Endodermal cell (in vitro differentiated cells): ENCODE measurements at regions not wholly inside any gene's neighbourhood (a gene's known extent, or its start where the extent isn't known, plus 50 kb on each side); places are given as distances from the start of the nearest gene placed in this dataset.

ENCODE experiments used
- DNase-seq: peaks from one replicate; pipeline ENCODE4 v3.0.0-alpha.2; 2017
- H3K27ac ChIP-seq: 2 replicates; pipeline ENCODE4 v1.5.1; 2013; ENCODE audit warnings: mild to moderate bottlenecking, low read depth, low read length, moderate library complexity
- H3K27me3 ChIP-seq: 2 replicates; pipeline ENCODE4 v1.6.1; 2013; ENCODE audit warnings: mild to moderate bottlenecking, low read length, moderate library complexity; ENCODE audit not compliant: insufficient read depth, control insufficient read depth, poor library complexity, severe bottlenecking
- H3K36me3 ChIP-seq: 2 replicates; pipeline ENCODE4 v1.7.0; 2013; ENCODE audit warnings: mild to moderate bottlenecking, low read length, moderate library complexity; ENCODE audit not compliant: control insufficient read depth, insufficient read depth
- H3K4me1 ChIP-seq: one replicate; pipeline ENCODE4 v1.7.0; 2013; ENCODE audit warnings: low read length; ENCODE audit not compliant: control insufficient read depth, insufficient read depth
- H3K4me3 ChIP-seq: 2 replicates; pipeline ENCODE4 v1.5.1; 2013; ENCODE audit warnings: mild to moderate bottlenecking, low read length, moderate library complexity
- H3K9ac ChIP-seq: 2 replicates; pipeline ENCODE4 v1.6.1; 2013; ENCODE audit warnings: mild to moderate bottlenecking, low read length, moderate library complexity; ENCODE audit not compliant: poor library complexity, severe bottlenecking; ENCODE audit errors: extremely low read depth
- H3K9me3 ChIP-seq: 2 replicates; pipeline ENCODE4 v1.6.1; 2013; ENCODE audit warnings: mild to moderate bottlenecking, low read length, moderate library complexity; ENCODE audit not compliant: control insufficient read depth
- H3K27ac Mint-ChIP-seq: 2 replicates; pipeline ENCODE4 v1.8.0; 2020; ENCODE audit warnings: mixed read lengths
- H3K27me3 Mint-ChIP-seq: 2 replicates; pipeline ENCODE4 v1.8.0; 2021; ENCODE audit warnings: mild to moderate bottlenecking, mixed read lengths; ENCODE audit not compliant: insufficient read depth
- H3K36me3 Mint-ChIP-seq: 2 replicates; pipeline ENCODE4 v1.8.0; 2020; ENCODE audit warnings: low read depth, mixed read lengths
- H3K4me1 Mint-ChIP-seq: 2 replicates; pipeline ENCODE4 v1.8.0; 2020; ENCODE audit warnings: mixed read lengths
- H3K4me3 Mint-ChIP-seq: 2 replicates; pipeline ENCODE4 v1.8.0; 2020; ENCODE audit warnings: mild to moderate bottlenecking, moderate library complexity, mixed read lengths
- H3K9me3 Mint-ChIP-seq: 2 replicates; pipeline ENCODE4 v1.8.0; 2020; ENCODE audit warnings: mild to moderate bottlenecking, mixed read lengths
- WGBS, 2 experiments: methylation state at CpG; one replicate each; pipeline versions ENCODE4 v1.1.5 to v1.1.7; 2013; ENCODE audit warnings: missing lambda C conversion rate in 2 of 2, mixed read lengths in 1 of 2; ENCODE audit not compliant: insufficient coverage in 1 of 2, insufficient read length in 1 of 2; 5-methylcytosine and 5-hydroxymethylcytosine counted together
- TF ChIP-seq, protein P1 (sequence below): fragments of 200-600 bp; sonication (generic); conservative IDR thresholded peaks from 2 replicates; pipeline ENCODE4 v1.5.0; 2021; ENCODE audit warnings: antibody characterized with exemption, mild to moderate bottlenecking

DNA sequence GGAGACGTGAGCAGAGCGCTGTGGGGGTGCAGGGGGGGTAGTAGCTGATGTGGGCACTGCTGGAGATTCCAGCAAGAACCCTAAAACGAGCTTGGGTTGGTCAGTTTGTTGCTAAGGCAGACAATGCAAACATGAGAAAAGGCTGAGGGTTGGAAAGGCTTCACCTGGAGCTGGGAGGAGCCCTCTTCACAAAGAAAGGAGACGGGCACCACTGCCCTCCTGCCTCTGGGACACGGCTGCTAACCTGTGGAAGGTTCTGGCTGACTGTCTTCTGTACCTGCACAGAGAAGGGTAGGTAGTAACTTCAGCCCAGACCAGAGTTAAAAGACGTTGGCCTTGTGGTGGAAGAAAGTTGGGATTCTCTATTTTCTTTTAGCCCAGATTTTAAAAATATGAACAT lies 108.7 kb downstream of the SUCLA2 start:
- no peaks in the 10 kb centered on the region for H3K27me3 ChIP-seq
- Mint-ChIP-seq H3K27ac (no peak overlapping the region), H3K4me3 (no peak overlapping the region), H3K36me3 (no peaks in the 10 kb centered on the region), H3K4me1 (peaks cover under 1% of the 10 kb centered on the region), H3K27me3 (no peaks in the 10 kb centered on the region), H3K9me3 (no peaks in the 10 kb centered on the region)
- H3K9me3 ChIP-seq = no peaks in the 10 kb centered on the region
- no peak overlapping the region for H3K9ac ChIP-seq
- DNase-seq = no peak
- H3K4me1 ChIP-seq = peaks cover 4% of the 10 kb centered on the region
- TF ChIP-seq, protein P1, sequence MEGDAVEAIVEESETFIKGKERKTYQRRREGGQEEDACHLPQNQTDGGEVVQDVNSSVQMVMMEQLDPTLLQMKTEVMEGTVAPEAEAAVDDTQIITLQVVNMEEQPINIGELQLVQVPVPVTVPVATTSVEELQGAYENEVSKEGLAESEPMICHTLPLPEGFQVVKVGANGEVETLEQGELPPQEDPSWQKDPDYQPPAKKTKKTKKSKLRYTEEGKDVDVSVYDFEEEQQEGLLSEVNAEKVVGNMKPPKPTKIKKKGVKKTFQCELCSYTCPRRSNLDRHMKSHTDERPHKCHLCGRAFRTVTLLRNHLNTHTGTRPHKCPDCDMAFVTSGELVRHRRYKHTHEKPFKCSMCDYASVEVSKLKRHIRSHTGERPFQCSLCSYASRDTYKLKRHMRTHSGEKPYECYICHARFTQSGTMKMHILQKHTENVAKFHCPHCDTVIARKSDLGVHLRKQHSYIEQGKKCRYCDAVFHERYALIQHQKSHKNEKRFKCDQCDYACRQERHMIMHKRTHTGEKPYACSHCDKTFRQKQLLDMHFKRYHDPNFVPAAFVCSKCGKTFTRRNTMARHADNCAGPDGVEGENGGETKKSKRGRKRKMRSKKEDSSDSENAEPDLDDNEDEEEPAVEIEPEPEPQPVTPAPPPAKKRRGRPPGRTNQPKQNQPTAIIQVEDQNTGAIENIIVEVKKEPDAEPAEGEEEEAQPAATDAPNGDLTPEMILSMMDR = no peak
- H3K4me3 ChIP-seq = no peak overlapping the region
- no peak overlapping the region for H3K27ac ChIP-seq
- 90 to 100% methylated on average over 2 to 6 of the region's 6 CpGs for WGBS, 2 experiments
- H3K36me3 ChIP-seq = no peaks in the 10 kb centered on the region

DNA sequence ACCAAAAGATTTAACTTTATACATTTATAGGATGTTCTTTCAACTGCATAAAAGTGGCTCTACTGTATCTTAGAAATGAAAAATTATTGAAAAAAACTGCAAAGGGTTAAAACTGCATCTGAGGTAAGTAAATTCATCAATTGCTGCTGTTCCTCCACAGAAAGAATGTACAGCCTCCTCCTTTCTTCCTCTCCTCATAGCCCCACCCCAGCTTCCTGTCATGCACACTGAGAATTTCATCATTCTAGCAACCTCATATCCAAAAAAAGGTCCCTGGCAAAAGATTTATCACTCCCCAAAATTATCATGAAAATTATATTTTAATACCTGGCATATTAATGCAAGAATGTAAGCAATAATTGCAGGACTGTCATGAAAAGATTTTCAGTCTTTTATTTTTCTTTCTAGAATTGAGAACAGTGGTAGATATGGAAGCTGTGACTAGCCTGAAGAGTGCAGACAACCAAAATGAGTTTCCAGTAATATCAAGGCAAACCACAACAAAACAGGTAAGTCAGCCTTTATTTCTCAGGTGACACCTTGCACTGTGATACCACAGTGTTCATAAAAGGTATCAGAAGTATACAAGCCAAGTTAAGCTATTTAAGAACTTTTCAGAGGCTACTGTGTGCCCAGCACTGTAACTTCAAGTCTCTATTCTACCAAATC lies 110.8 kb downstream of the SUCLA2 start:
- Mint-ChIP-seq H3K4me1 (peaks cover 5% of the 10 kb centered on the region), H3K4me3 (no peak overlapping the region), H3K9me3 (no peaks in the 10 kb centered on the region), H3K36me3 (no peaks in the 10 kb centered on the region), H3K27ac (no peak overlapping the region), H3K27me3 (no peaks in the 10 kb centered on the region)
- H3K27ac ChIP-seq = no peak overlapping the region
- TF ChIP-seq, protein P1 = no peak
- H3K4me1 ChIP-seq = no peaks in the 10 kb centered on the region
- H3K36me3 ChIP-seq = no peaks in the 10 kb centered on the region
- H3K4me3 ChIP-seq = no peak overlapping the region
- no peaks in the 10 kb centered on the region for H3K9me3 ChIP-seq
- H3K27me3 ChIP-seq = no peaks in the 10 kb centered on the region
- no peak overlapping the region for H3K9ac ChIP-seq
- no peak for DNase-seq

DNA sequence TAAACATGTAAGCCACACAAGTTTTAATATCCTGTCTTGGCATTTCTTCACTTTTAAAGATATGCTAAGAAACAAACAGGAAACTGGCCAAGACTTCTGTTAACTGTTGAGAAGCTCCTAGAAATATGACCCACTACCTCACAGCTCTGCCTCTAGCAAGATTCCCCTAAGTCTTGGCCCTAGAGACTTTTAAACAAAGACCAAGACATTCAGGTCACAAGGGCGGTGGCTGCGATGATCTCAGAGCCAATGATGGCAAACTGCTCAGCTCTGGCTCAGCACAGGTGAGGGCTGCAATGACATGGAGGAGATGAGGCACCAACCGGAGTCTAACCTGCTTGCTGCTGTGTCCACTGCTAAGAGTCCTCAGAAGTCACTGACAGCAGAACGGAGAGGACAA lies 114.8 kb downstream of the SUCLA2 start:
- TF ChIP-seq, protein P1 = no peak
- Histone ChIP-seq H3K9ac (no peak overlapping the region), H3K36me3 (no peaks in the 10 kb centered on the region), H3K27me3 (no peaks in the 10 kb centered on the region), H3K27ac (no peak overlapping the region), H3K9me3 (no peaks in the 10 kb centered on the region), H3K4me3 (no peak overlapping the region), H3K4me1 (no peaks in the 10 kb centered on the region)
- Mint-ChIP-seq H3K27me3 (no peaks in the 10 kb centered on the region), H3K4me3 (no peak overlapping the region), H3K4me1 (peaks cover 5% of the 10 kb centered on the region), H3K36me3 (no peaks in the 10 kb centered on the region), H3K27ac (no peak overlapping the region), H3K9me3 (no peaks in the 10 kb centered on the region)
- DNase-seq = no peak
- WGBS, 2 experiments = 91 to 100% methylated on average over 3 to 4 of the region's 4 CpGs
